Mesenchymal stem cell (in vitro differentiated cells and primary cell): ENCODE measurements at regions not wholly inside any gene's neighbourhood (a gene's known extent, or its start where the extent isn't known, plus 50 kb on each side); places are given as distances from the start of the nearest gene placed in this dataset.

ENCODE experiments used
- DNase-seq: peaks from one replicate; pipeline ENCODE4 v3.0.0-alpha.2; 2013
- H2AFZ ChIP-seq: one replicate; pipeline ENCODE4 v1.6.1; 2013; ENCODE audit warnings: low read depth, mild to moderate bottlenecking, control low read depth, inconsistent platforms, low read length, moderate library complexity
- H2AK5ac ChIP-seq: 2 replicates; pipeline ENCODE4 v1.6.1; 2013; ENCODE audit warnings: low read length, moderate library complexity, mild to moderate bottlenecking, inconsistent platforms; ENCODE audit not compliant: severe bottlenecking
- H2BK120ac ChIP-seq: one replicate; pipeline ENCODE4 v1.6.1; 2013; ENCODE audit warnings: low read depth, mild to moderate bottlenecking, inconsistent platforms, low read length, moderate library complexity
- H2BK12ac ChIP-seq, 2 experiments: one replicate each; pipeline ENCODE4 v1.6.1; 2013; ENCODE audit warnings: inconsistent platforms in 2 of 2, low read length in 2 of 2, mild to moderate bottlenecking in 2 of 2, moderate library complexity in 2 of 2, control low read depth in 1 of 2
- H2BK15ac ChIP-seq: one replicate; pipeline ENCODE4 v1.6.1; 2013; ENCODE audit warnings: mild to moderate bottlenecking, low read depth, inconsistent platforms; ENCODE audit not compliant: poor library complexity, severe bottlenecking
- H2BK5ac ChIP-seq: 2 replicates; pipeline ENCODE4 v1.6.1; 2013; ENCODE audit warnings: low read depth, mild to moderate bottlenecking, low read length, control low read depth, inconsistent platforms; ENCODE audit not compliant: poor library complexity, severe bottlenecking
- H3K14ac ChIP-seq, 2 experiments: one replicate each; pipeline ENCODE4 v1.6.1; 2013; ENCODE audit warnings: inconsistent platforms in 2 of 2, low read length in 2 of 2, control low read depth in 1 of 2, mild to moderate bottlenecking in 1 of 2, moderate library complexity in 1 of 2
- H3K18ac ChIP-seq, 2 experiments: one replicate each; pipeline ENCODE4 v1.6.1; 2013; ENCODE audit warnings: inconsistent platforms in 2 of 2, low read length in 2 of 2, control low read depth in 1 of 2, low read depth in 1 of 2, mild to moderate bottlenecking in 1 of 2
- H3K23ac ChIP-seq, 2 experiments: one replicate each; pipeline ENCODE4 v1.6.1; 2013; ENCODE audit warnings: inconsistent platforms in 2 of 2, low read length in 2 of 2, mild to moderate bottlenecking in 2 of 2, moderate library complexity in 2 of 2, control low read depth in 1 of 2
- H3K27ac ChIP-seq: 2 replicates; pipeline ENCODE4 v1.5.1; 2013; ENCODE audit warnings: mild to moderate bottlenecking, moderate library complexity, low read length, control low read depth, inconsistent platforms; ENCODE audit not compliant: poor library complexity, severe bottlenecking
- H3K27me3 ChIP-seq, 2 experiments: 2 replicates each; pipeline versions ENCODE4 v1.6.1 to v1.7.0; 2013; ENCODE audit warnings: low read length in 2 of 2, mild to moderate bottlenecking in 2 of 2, moderate library complexity in 2 of 2, control low read depth in 1 of 2, inconsistent platforms in 1 of 2; ENCODE audit not compliant: control insufficient read depth in 1 of 2, insufficient read depth in 1 of 2
- H3K36me3 ChIP-seq, 2 experiments: 2 replicates each; pipeline versions ENCODE4 v1.6.1 to v1.7.0; 2013; ENCODE audit warnings: low read length in 2 of 2, control low read depth in 1 of 2, inconsistent platforms in 1 of 2, low read depth in 1 of 2, mild to moderate bottlenecking in 1 of 2; ENCODE audit not compliant: insufficient read depth in 2 of 2, control insufficient read depth in 1 of 2
- H3K4ac ChIP-seq, 2 experiments: one replicate each; pipeline ENCODE4 v1.6.1; 2013; ENCODE audit warnings: inconsistent platforms in 2 of 2, low read length in 2 of 2, mild to moderate bottlenecking in 2 of 2, moderate library complexity in 2 of 2, control low read depth in 1 of 2, low read depth in 1 of 2
- H3K4me1 ChIP-seq: 2 replicates; pipeline ENCODE4 v1.6.1; 2013; ENCODE audit warnings: low read depth, low read length, control low read depth; ENCODE audit not compliant: control insufficient read depth, insufficient read depth
- H3K4me2 ChIP-seq: 2 replicates; pipeline ENCODE4 v1.6.1; 2013; ENCODE audit warnings: low read length, mild to moderate bottlenecking, inconsistent platforms; ENCODE audit not compliant: poor library complexity, severe bottlenecking
- H3K4me3 ChIP-seq, 2 experiments: 2 replicates each; pipeline versions ENCODE4 v1.5.1 to v1.7.0; 2013; ENCODE audit warnings: low read length in 2 of 2, mild to moderate bottlenecking in 2 of 2, control low read depth in 1 of 2, low read depth in 1 of 2; ENCODE audit not compliant: insufficient read depth in 1 of 2
- H3K79me1 ChIP-seq: replicated peaks from 2 replicates; pipeline ENCODE4 v1.6.1; 2013; ENCODE audit warnings: mild to moderate bottlenecking, control low read depth, low read length, inconsistent platforms; ENCODE audit not compliant: poor library complexity, severe bottlenecking
- H3K9ac ChIP-seq: 2 replicates; pipeline ENCODE4 v1.7.0; 2013; ENCODE audit warnings: mild to moderate bottlenecking, low read length, moderate library complexity
- H3K9me3 ChIP-seq: 2 replicates; pipeline ENCODE4 v1.7.0; 2013; ENCODE audit warnings: mild to moderate bottlenecking, low read length; ENCODE audit not compliant: control insufficient read depth
- H4K8ac ChIP-seq: one replicate; pipeline ENCODE4 v1.6.1; 2013; ENCODE audit warnings: inconsistent platforms, mild to moderate bottlenecking, low read length, moderate library complexity
- H4K91ac ChIP-seq: one replicate; pipeline ENCODE4 v1.6.1; 2013; ENCODE audit warnings: mild to moderate bottlenecking, low read length, inconsistent platforms
- WGBS: methylation state at CpG from one replicate; pipeline ENCODE4 v1.1.7; 2013; ENCODE audit warnings: mixed read lengths; 5-methylcytosine and 5-hydroxymethylcytosine counted together

- Histone ChIP-seq H3K27ac (no peak overlapping the region), H3K14ac (no peak overlapping the region), H2BK12ac (no peak overlapping the region), H3K23ac (no peak overlapping the region), H2AFZ (no peak overlapping the region), H2AK5ac (no peak overlapping the region), H2BK120ac (no peak overlapping the region), H3K4me1 (no peaks in the 10 kb centered on the region), H3K9ac (no peak overlapping the region), H3K79me1 (no peaks in the 10 kb centered on the region), H3K4ac (no peak overlapping the region), H2BK15ac (no peak overlapping the region), H3K4me2 (no peak overlapping the region), H3K4me3 (no peak overlapping the region), H2BK5ac (no peak overlapping the region), H4K91ac (no peak overlapping the region), H3K9me3 (peaks cover 11% of the 10 kb centered on the region), H3K27me3 (no peaks in the 10 kb centered on the region), H4K8ac (no peak overlapping the region), H3K36me3 (no peaks in the 10 kb centered on the region), H3K18ac (no peak overlapping the region)
- DNase-seq, result no peak
- WGBS, result 79% methylated on average over 13 of the region's 13 CpGs
Measured at GRCh38 chr1:4270651-4271337, 370.7 kb upstream of the C1orf174 start.

GRCh38 chr1:4271338-4271998 is 371.4 kb upstream of the C1orf174 start:
- Histone ChIP-seq H3K18ac (no peak overlapping the region), H3K4me1 (no peaks in the 10 kb centered on the region), H3K4ac (no peak overlapping the region), H2BK5ac (no peak overlapping the region), H3K4me3 (no peak overlapping the region), H3K14ac (no peak overlapping the region), H2BK15ac (no peak overlapping the region), H3K9me3 (peaks cover 15% of the 10 kb centered on the region), H3K4me2 (no peak overlapping the region), H2AK5ac (no peak overlapping the region), H2BK120ac (no peak overlapping the region), H4K91ac (no peak overlapping the region), H4K8ac (no peak overlapping the region), H3K9ac (no peak overlapping the region), H3K36me3 (no peaks in the 10 kb centered on the region), H2AFZ (no peak overlapping the region), H3K79me1 (no peaks in the 10 kb centered on the region), H3K23ac (no peak overlapping the region), H3K27me3 (no peaks in the 10 kb centered on the region), H3K27ac (no peak overlapping the region), H2BK12ac (no peak overlapping the region)
- 91% methylated on average over 7 of the region's 8 CpGs for WGBS
- no peak for DNase-seq

GRCh38 chr1:4272568-4272967 is 372.5 kb upstream of the C1orf174 start:
- Histone ChIP-seq H2BK120ac (no peak overlapping the region), H3K79me1 (no peaks in the 10 kb centered on the region), H3K9ac (no peak overlapping the region), H3K9me3 (peaks cover 26% of the 10 kb centered on the region), H2BK15ac (no peak overlapping the region), H2AFZ (no peak overlapping the region), H2BK5ac (no peak overlapping the region), H3K23ac (no peak overlapping the region), H3K27me3 (no peaks in the 10 kb centered on the region), H3K4me2 (no peak overlapping the region), H4K91ac (no peak overlapping the region), H3K4me1 (no peaks in the 10 kb centered on the region), H2AK5ac (no peak overlapping the region), H3K18ac (no peak overlapping the region), H3K4ac (no peak overlapping the region), H3K36me3 (no peaks in the 10 kb centered on the region), H2BK12ac (no peak overlapping the region), H3K4me3 (no peak overlapping the region), H3K14ac (no peak overlapping the region), H3K27ac (no peak overlapping the region), H4K8ac (no peak overlapping the region)
- WGBS, result 78% methylated on average over 3 of the region's 3 CpGs
- DNase-seq, result no peak

- Histone ChIP-seq H3K23ac (no peak overlapping the region), H3K79me1 (no peaks in the 10 kb centered on the region), H3K36me3 (no peaks in the 10 kb centered on the region), H3K14ac (no peak overlapping the region), H3K9me3 (peaks cover 32% of the 10 kb centered on the region), H2BK15ac (no peak overlapping the region), H3K9ac (no peak overlapping the region), H4K91ac (no peak overlapping the region), H3K4me2 (no peak overlapping the region), H3K4me3 (no peak overlapping the region), H4K8ac (no peak overlapping the region), H2BK12ac (no peak overlapping the region), H3K27me3 (no peaks in the 10 kb centered on the region), H2AK5ac (no peak overlapping the region), H3K18ac (no peak overlapping the region), H3K4me1 (no peaks in the 10 kb centered on the region), H2BK120ac (no peak overlapping the region), H2AFZ (no peak overlapping the region), H2BK5ac (no peak overlapping the region), H3K27ac (no peak overlapping the region), H3K4ac (no peak overlapping the region)
- DNase-seq, result no peak
- 44% methylated on average over 3 of the region's 3 CpGs for WGBS
Measured at GRCh38 chr1:4273243-4273642, 373.2 kb upstream of the C1orf174 start.
